IMR-90 (cell line): ENCODE measurements at regions not wholly inside any gene's neighbourhood (a gene's known extent, or its start where the extent isn't known, plus 50 kb on each side); places are given as distances from the start of the nearest gene placed in this dataset.

Source experiments
- ATAC-seq: fragments of 200-7000 bp; cut with Tn5 transposase; 2 replicates; pipeline ENCODE4 v1.9.1; 2020; ENCODE audit warnings: low read depth, mild to moderate bottlenecking, moderate library complexity
- BruUV-seq: library from RNA; stranded (reverse); fragments of 400-500 nt; replicated peaks from 2 replicates; lab custom pipeline; 2021; lab: Mats Ljungman, UMichigan
- CTCF ChIA-PET: fragments of 300-600 bp; formaldehyde crosslinking; extraction: SDS; loops from one replicate; lab custom pipeline; 2021; ENCODE audit warnings: antibody characterized with exemption; lab: Yijun Ruan, JAX
- POLR2A ChIA-PET: fragments of 300-600 bp; sonication (Branson Sonifier 250); formaldehyde crosslinking; loops from one replicate; lab custom pipeline; 2022; ENCODE audit warnings: antibody characterized with exemption; ENCODE audit not compliant: unreplicated experiment; lab: Charles Lee
- DNase-seq: peaks from one replicate; pipeline ENCODE4 v3.0.0; 2013
- H2AFZ ChIP-seq: replicated peaks from 2 replicates; pipeline ENCODE3; 2013; ENCODE audit warnings: low read length, mild to moderate bottlenecking; ENCODE audit not compliant: poor library complexity
- H2AK5ac ChIP-seq: 2 replicates; pipeline ENCODE4 v1.6.1; 2013; ENCODE audit warnings: low read depth, low read length, inconsistent platforms
- H2AK9ac ChIP-seq: replicated peaks from 2 replicates; pipeline ENCODE3; 2013; ENCODE audit warnings: mild to moderate bottlenecking, low read depth, low read length, moderate library complexity; ENCODE audit not compliant: poor library complexity
- H2BK120ac ChIP-seq: 2 replicates; pipeline ENCODE4 v1.6.1; 2013; ENCODE audit warnings: low read depth, low read length, inconsistent platforms
- H2BK15ac ChIP-seq: 3 replicates; pipeline ENCODE4 v1.6.1; 2013; ENCODE audit warnings: low read depth, low read length, inconsistent platforms
- H2BK20ac ChIP-seq: 2 replicates; pipeline ENCODE4 v1.6.1; 2013; ENCODE audit warnings: low read depth, mild to moderate bottlenecking, inconsistent platforms, low read length, moderate library complexity
- H2BK5ac ChIP-seq: 2 replicates; pipeline ENCODE4 v1.6.1; 2013; ENCODE audit warnings: mild to moderate bottlenecking, low read depth, low read length, inconsistent platforms; ENCODE audit not compliant: poor library complexity, severe bottlenecking
- H3K14ac ChIP-seq: replicated peaks from 2 replicates; pipeline ENCODE4 v1.6.1; 2013; ENCODE audit warnings: low read depth, low read length, inconsistent platforms
- H3K18ac ChIP-seq: 2 replicates; pipeline ENCODE4 v1.6.1; 2013; ENCODE audit warnings: low read depth, low read length, control low read depth
- H3K23ac ChIP-seq: 2 replicates; pipeline ENCODE4 v1.6.1; 2013; ENCODE audit warnings: low read depth, low read length, inconsistent platforms
- H3K27ac ChIP-seq: 2 replicates; pipeline ENCODE4 v1.5.1; 2013; ENCODE audit warnings: mild to moderate bottlenecking, control low read depth, low read length; ENCODE audit not compliant: insufficient read depth
- H3K27me3 ChIP-seq: 2 replicates; pipeline ENCODE4 v1.6.1; 2013; ENCODE audit warnings: low read length; ENCODE audit not compliant: control insufficient read depth, insufficient read depth
- H3K36me3 ChIP-seq: 2 replicates; pipeline ENCODE4 v1.6.1; 2013; ENCODE audit warnings: low read length, mixed read lengths; ENCODE audit not compliant: control insufficient read depth, insufficient read depth
- H3K4ac ChIP-seq: 2 replicates; pipeline ENCODE4 v1.6.1; 2013; ENCODE audit warnings: low read depth, low read length, inconsistent platforms
- H3K4me1 ChIP-seq: 2 replicates; pipeline ENCODE4 v1.6.1; 2013; ENCODE audit warnings: low read length, mixed read lengths; ENCODE audit not compliant: control insufficient read depth, insufficient read depth
- H3K4me2 ChIP-seq: 2 replicates; pipeline ENCODE4 v1.6.1; 2013; ENCODE audit warnings: low read depth, mild to moderate bottlenecking, control low read depth, low read length, moderate library complexity
- H3K4me3 ChIP-seq: 2 replicates; pipeline ENCODE4 v1.5.1; 2013; ENCODE audit warnings: low read depth, mild to moderate bottlenecking, control low read depth, low read length, moderate library complexity; ENCODE audit not compliant: insufficient read depth
- H3K56ac ChIP-seq: 2 replicates; pipeline ENCODE4 v1.6.1; 2013; ENCODE audit warnings: low read length, inconsistent platforms; ENCODE audit not compliant: insufficient read depth; ENCODE audit errors: extremely low read depth
- H3K79me1 ChIP-seq, 2 experiments: 2 replicates each; pipeline ENCODE4 v1.6.1; 2013; ENCODE audit warnings: low read length in 2 of 2, inconsistent platforms in 1 of 2, low read depth in 1 of 2
- H3K9ac ChIP-seq: 2 replicates; pipeline ENCODE4 v1.6.1; 2013; ENCODE audit warnings: low read depth, low read length, control low read depth
- H3K9me1 ChIP-seq: 2 replicates; pipeline ENCODE4 v1.6.1; 2013; ENCODE audit warnings: low read length, inconsistent platforms; ENCODE audit not compliant: insufficient read depth
- H3K9me3 ChIP-seq: 2 replicates; pipeline ENCODE4 v1.6.1; 2013; ENCODE audit warnings: low read length; ENCODE audit not compliant: control insufficient read depth, insufficient read depth
- H4K20me1 ChIP-seq: 2 replicates; pipeline ENCODE4 v1.6.1; 2013; ENCODE audit warnings: low read length, inconsistent platforms; ENCODE audit not compliant: insufficient read depth
- H4K5ac ChIP-seq: 2 replicates; pipeline ENCODE4 v1.6.1; 2013; ENCODE audit warnings: mild to moderate bottlenecking, low read depth, low read length, control low read depth
- H4K8ac ChIP-seq, 2 experiments: 2 replicates each; pipeline ENCODE4 v1.6.1; 2013; ENCODE audit warnings: low read depth in 2 of 2, low read length in 2 of 2, control low read depth in 1 of 2, inconsistent platforms in 1 of 2
- H4K91ac ChIP-seq: 2 replicates; pipeline ENCODE4 v1.6.1; 2013; ENCODE audit warnings: low read depth, low read length, inconsistent platforms; ENCODE audit not compliant: insufficient read depth
- BHLHE40 ChIP-seq: fragments of 150-350 bp; IDR thresholded peaks from 2 replicates; pipeline ENCODE4 v1.6.1; 2016; ENCODE audit warnings: mild to moderate bottlenecking, low read depth, low read length
- CEBPB ChIP-seq: IDR thresholded peaks from 2 replicates; pipeline ENCODE4 v1.6.1; 2012; ENCODE audit warnings: low read depth, low read length, improper control_type of control experiment
- CTCF ChIP-seq: conservative IDR thresholded peaks from 2 replicates; pipeline ENCODE4 v1.5.1; 2012; ENCODE audit warnings: mild to moderate bottlenecking, low read depth, low read length, improper control_type of control experiment
- ELK1 ChIP-seq: fragments of 150-350 bp; IDR thresholded peaks from 2 replicates; pipeline ENCODE4 v1.6.1; 2016; ENCODE audit warnings: low read depth, mild to moderate bottlenecking, low read length, moderate library complexity, borderline replicate concordance
- MAFK ChIP-seq: IDR thresholded peaks from 2 replicates; pipeline ENCODE4 v1.6.1; 2012; ENCODE audit warnings: low read depth, low read length, improper control_type of control experiment
- MAZ ChIP-seq: IDR thresholded peaks from 2 replicates; pipeline ENCODE4 v1.6.1; 2012; ENCODE audit warnings: low read depth, mild to moderate bottlenecking, low read length, improper control_type of control experiment, moderate library complexity, borderline replicate concordance
- NFE2L2 ChIP-seq: fragments of 150-350 bp; IDR thresholded peaks from 2 replicates; pipeline ENCODE4 v1.6.1; 2016; ENCODE audit warnings: low read depth, mild to moderate bottlenecking, low read length
- POLR2A ChIP-seq: IDR thresholded peaks from 2 replicates; pipeline ENCODE4 v1.6.1; 2012; ENCODE audit warnings: mild to moderate bottlenecking, low read depth, low read length
- RAD21 ChIP-seq: IDR thresholded peaks from 2 replicates; pipeline ENCODE4 v1.6.1; 2012; ENCODE audit warnings: low read length, improper control_type of control experiment
- RFX5 ChIP-seq: IDR thresholded peaks from 2 replicates; pipeline ENCODE4 v1.8.0; 2012; ENCODE audit warnings: low read depth, mild to moderate bottlenecking, low read length, moderate library complexity
- SMC3 ChIP-seq: fragments of 150-350 bp; IDR thresholded peaks from 2 replicates; pipeline ENCODE4 v1.6.1; 2016; ENCODE audit warnings: low read depth, mild to moderate bottlenecking, antibody characterized with exemption, low read length, moderate library complexity
- WGBS, 2 experiments: methylation state at CpG; one replicate each; pipeline versions ENCODE4 v1.1.5 to v1.1.7; 2013; ENCODE audit warnings: missing lambda C conversion rate in 2 of 2; ENCODE audit not compliant: insufficient read length in 1 of 2; ENCODE audit errors: extremely low coverage in 2 of 2; 5-methylcytosine and 5-hydroxymethylcytosine counted together
- dilution Hi-C: fragments of 300-500 bp; cut with HindIII; formaldehyde crosslinking; loops from one replicate; pipeline ENCODE4 v1.14.3; 2018; ENCODE audit warnings: low sequenced_read_pairs; ENCODE audit not compliant: unreplicated experiment
- in situ Hi-C: fragments of 300-500 bp; cut with MboI; formaldehyde crosslinking; loops from 3 replicates; pipeline ENCODE4 v1.14.3; 2019; ENCODE audit warnings: low sequenced_read_pairs, inconsistent platforms, mixed read lengths
- intact Hi-C: fragments of 100-400 bp; cut with micrococcal nuclease; formaldehyde crosslinking; loops from 2 replicates; pipeline ENCODE4 v1.10.0; 2022

GRCh38 chr4:28842271-28842670, 1877.9 kb upstream of the PCDH7 start:
- H3K4me1 ChIP-seq, result no peaks in the 10 kb centered on the region
- H3K79me1 ChIP-seq, result no peaks in the 10 kb centered on the region
- dilution Hi-C loops, result no loop called here
- H3K9me1 ChIP-seq, result no peaks in the 10 kb centered on the region
- H2BK20ac ChIP-seq, result no peak overlapping the region
- intact Hi-C loops, result no loop called here
- no peak overlapping the region for H3K18ac ChIP-seq
- H3K56ac ChIP-seq, result no peak overlapping the region
- no peak overlapping the region for H2BK5ac ChIP-seq
- in situ Hi-C loops, result no loop called here
- H4K20me1 ChIP-seq, result no peaks in the 10 kb centered on the region
- no peak overlapping the region for H2BK15ac ChIP-seq
- no peak overlapping the region for H3K9ac ChIP-seq
- no peak overlapping the region for H3K4ac ChIP-seq
- H3K9me3 ChIP-seq, result no peaks in the 10 kb centered on the region
- H3K27me3 ChIP-seq, result no peaks in the 10 kb centered on the region
- no peak overlapping the region for H4K91ac ChIP-seq
- BruUV-seq, result no TSS peak
- DNase-seq, result no peak
- H2AFZ ChIP-seq, result no peak overlapping the region
- H4K5ac ChIP-seq, result no peak overlapping the region
- no peak overlapping the region for H3K27ac ChIP-seq
- WGBS, 2 experiments, result no CpG with 5 or more reads among the region's 6 CpGs
- no peak overlapping the region for H4K8ac ChIP-seq
- no peak overlapping the region for H3K14ac ChIP-seq
- no peak overlapping the region for H3K23ac ChIP-seq
- no peak overlapping the region for H3K4me2 ChIP-seq
- no peak for ATAC-seq
- H3K36me3 ChIP-seq, result no peaks in the 10 kb centered on the region
- no peak overlapping the region for H2AK5ac ChIP-seq
- H2BK120ac ChIP-seq, result no peak overlapping the region
- H3K4me3 ChIP-seq, result no peak overlapping the region
- POLR2A ChIA-PET, result no interaction called here
- TF ChIP-seq SMC3 (no peak), MAFK (no peak), MAZ (no peak), NFE2L2 (no peak), BHLHE40 (no peak), POLR2A (no peak), RFX5 (no peak), CEBPB (no peak), RAD21 (no peak), CTCF (no peak), ELK1 (no peak)
- H2AK9ac ChIP-seq, result no peak overlapping the region
- CTCF ChIA-PET, result no interaction called here
